A673 (cell line): ENCODE measurements at regions not wholly inside any gene's neighbourhood (a gene's known extent, or its start where the extent isn't known, plus 50 kb on each side); places are given as distances from the start of the nearest gene placed in this dataset.

Source experiments
- CTCF ChIP-seq: fragments of 300-800, 200-600 bp; sonication (generic); conservative IDR thresholded peaks from 2 replicates; pipeline ENCODE4 v1.5.1; 2017; ENCODE audit warnings: low read depth, mild to moderate bottlenecking, antibody characterized with exemption, low read length, moderate library complexity, mixed read lengths
- EZH2 ChIP-seq: fragments of 200-600 bp; sonication (generic); IDR thresholded peaks from 2 replicates; pipeline ENCODE4 v1.6.1; 2017; ENCODE audit warnings: borderline replicate concordance, low read depth, mild to moderate bottlenecking, mixed read lengths, antibody characterized with exemption, low read length; ENCODE audit not compliant: poor library complexity, severe bottlenecking

GRCh38 chr2:39930175-39930917, 151.3 kb upstream of the THUMPD2 start:
- TF ChIP-seq EZH2 (no peak), CTCF (no peak)
